Right ventricle myocardium inferior (tissue), 1 donor: ENCODE measurements at regions not wholly inside any gene's neighbourhood (a gene's known extent, or its start where the extent isn't known, plus 50 kb on each side); places are given as distances from the start of the nearest gene placed in this dataset.
A peak's percentile ranks its signal among the peaks of the same experiment; 100 is the strongest.
"Not testable (repeated sequence)": the region's sequence is repeated elsewhere in the genome, so short reads cannot be mapped to it uniquely, and the experiment has no call there.

Experiments
- ATAC-seq: fragments of 200-7000 bp; cut with Tn5 transposase; one replicate; pipeline ENCODE4 v1.9.1; 2020; ENCODE audit warnings: mild to moderate bottlenecking, moderate library complexity
- DNase-seq: peaks from one replicate; pipeline ENCODE4 v3.0.0; 2021; ENCODE audit errors: missing footprints
- intact Hi-C: fragments of 100-400 bp; cut with DNase I; formaldehyde crosslinking; loops from one replicate; pipeline ENCODE4 v1.11.0; 2022
- donor health status: DM: no; HTN: yes; CAD: no; lungs with severe emphysema.

DNA sequence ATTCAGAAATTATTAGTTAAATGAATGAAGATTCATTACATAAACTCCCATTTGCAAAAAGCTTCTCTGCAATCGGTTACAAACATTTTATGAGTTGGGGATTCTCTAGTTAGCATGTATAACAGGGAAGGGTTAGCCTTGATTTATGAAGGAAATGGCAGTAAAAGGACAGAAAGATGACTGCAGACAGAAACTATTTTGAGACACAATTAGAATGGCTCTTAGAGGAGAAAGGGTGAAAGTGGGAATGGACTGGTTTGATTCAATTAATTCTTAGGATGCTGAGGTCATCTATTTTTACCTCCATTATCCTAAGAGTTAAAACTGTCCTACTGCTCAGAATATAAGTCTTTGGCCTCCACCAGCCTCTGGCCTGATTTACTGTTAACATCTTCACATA is 250.8 kb upstream of the DLGAP1 start:
- intact Hi-C loops, result no loop called here
- no peak for DNase-seq
- ATAC-seq, result no peak

GRCh38 chr18:4704781-4705180 is 249.7 kb upstream of the DLGAP1 start:
- DNase-seq, result no peak
- ATAC-seq, result no peak
- intact Hi-C loops, result no loop called here

- peak; percentile 43 for DNase-seq
- intact Hi-C loops, result no loop called here
- no peak for ATAC-seq
Measured at GRCh38 chr18:4691836-4692235, 236.7 kb upstream of the DLGAP1 start.

DNA sequence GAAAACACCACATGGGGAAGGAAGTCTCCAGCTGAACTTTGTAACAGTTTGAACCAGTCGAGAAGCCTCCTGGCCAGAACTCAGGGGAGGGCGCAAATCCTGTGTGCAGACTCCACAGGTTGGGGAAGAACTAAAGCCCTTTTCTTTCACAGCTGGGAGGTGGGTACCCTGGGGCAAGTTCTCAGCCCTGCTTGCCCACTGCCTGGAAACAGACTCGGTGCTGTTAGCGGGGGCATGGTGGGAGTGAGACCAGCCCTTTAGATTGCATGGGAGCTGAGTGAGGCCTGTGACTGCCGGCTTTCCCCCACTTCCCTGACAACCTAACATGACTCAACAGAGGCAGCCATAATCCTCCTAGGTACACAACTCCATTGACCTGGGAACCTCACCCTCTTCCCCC is 223.6 kb upstream of the DLGAP1 start:
- ATAC-seq, intact Hi-C loops: not testable (repeated sequence)

GRCh38 chr18:4677006-4677405 is 221.9 kb upstream of the DLGAP1 start:
- intact Hi-C loops, result no loop called here
- DNase-seq (no peak), ATAC-seq (no peak)

More for the DNA sequence above, 223.6 kb upstream of the DLGAP1 start:
- DNase-seq, result not testable (repeated sequence)

DNA sequence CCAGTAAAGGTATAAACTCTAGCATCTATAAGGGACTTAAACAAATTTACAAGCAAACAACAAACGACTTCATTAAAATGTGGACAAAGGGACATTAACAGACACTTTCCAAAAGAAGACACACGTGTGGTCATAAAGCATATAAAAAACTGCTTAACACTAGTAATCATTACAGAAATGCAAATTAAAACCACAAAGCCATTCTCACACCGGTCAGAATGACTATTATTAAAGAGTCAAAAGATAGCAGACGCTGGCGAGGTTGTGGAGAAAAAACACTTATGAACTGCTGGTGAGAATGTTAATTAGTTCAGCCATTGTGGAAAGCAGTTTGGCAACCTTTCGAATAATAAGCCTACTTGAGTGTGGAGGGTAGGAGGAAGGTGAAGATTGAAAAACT is 217.1 kb upstream of the DLGAP1 start:
- ATAC-seq, result no peak
- DNase-seq, result no peak
- intact Hi-C loops, result no loop called here

GRCh38 chr18:4658804-4659203 is 203.7 kb upstream of the DLGAP1 start:
- intact Hi-C loops, result no loop called here
- no peak for DNase-seq
- no peak for ATAC-seq

- DNase-seq (no peak), ATAC-seq (no peak)
- intact Hi-C loops, result no loop called here
Measured at GRCh38 chr18:4653418-4653817, 198.3 kb upstream of the DLGAP1 start.

DNA sequence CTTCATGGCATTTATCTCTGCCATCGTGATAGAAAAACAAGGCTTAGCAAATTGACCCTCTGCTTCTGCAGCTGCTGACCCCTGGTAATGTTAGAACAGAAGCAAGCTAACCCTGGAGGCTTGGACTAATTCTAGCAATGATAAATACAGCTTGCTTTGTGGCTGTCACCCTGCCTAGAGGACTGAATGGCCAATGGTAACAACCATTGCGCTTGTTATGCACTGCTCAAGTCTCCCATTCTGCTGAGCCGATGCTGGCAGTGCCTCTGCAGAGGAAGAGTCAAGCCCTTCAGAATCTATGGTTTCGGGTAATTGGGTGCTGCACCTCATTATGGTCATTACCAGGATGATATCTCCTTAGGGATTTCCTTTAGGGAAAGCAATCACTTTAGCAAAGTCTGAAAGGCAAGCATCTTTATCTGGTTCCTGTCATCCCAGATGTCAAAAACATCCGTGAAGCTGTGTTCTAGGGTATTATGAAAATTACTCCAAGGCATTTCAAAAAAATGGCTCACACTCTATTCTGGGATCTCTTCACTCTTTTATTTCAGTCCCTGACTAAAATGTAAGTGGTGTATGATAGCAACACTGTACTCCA is 186.8 kb upstream of the DLGAP1 start:
- no peak for DNase-seq
- intact Hi-C loops, result no loop called here
- no peak for ATAC-seq

DNA sequence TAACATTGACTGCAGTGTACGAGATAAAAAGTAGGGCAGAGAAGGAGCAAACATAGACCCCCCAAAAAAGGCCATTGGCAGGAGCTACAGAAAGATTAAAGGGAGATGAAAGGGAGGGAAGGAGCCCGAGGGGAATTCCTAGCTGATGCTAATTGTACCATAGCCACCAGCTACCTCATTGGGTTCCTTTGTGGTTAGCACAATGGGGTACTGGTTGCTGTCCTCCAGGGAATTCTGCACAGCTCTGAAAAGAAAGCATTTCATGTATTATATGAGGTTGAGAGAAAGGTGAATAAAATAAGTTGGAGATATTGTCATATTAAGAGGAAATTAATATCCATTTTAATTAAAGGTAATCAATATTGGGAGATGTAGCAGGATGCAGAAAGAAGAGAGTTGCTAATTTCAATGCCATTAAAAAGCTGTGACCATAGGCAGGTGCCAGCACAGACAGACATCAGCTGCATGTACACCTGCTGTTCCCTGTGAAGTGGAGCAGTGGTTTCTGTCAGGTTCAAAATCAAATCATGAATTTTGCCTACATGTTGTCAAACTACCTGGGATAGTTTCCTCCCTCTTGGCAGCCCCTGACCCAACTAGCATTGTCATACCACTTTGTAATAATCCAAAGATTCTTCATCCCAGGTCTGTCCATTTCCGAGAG is 185.4 kb upstream of the DLGAP1 start:
- intact Hi-C loops, result no loop called here
- ATAC-seq (no peak), DNase-seq (no peak)

GRCh38 chr18:4639628-4640310 is 184.7 kb upstream of the DLGAP1 start:
- no peak for DNase-seq
- ATAC-seq, result no peak
- intact Hi-C loops, result no loop called here

- ATAC-seq (no peak), DNase-seq (no peak)
Measured at GRCh38 chr18:4638680-4639079, 183.6 kb upstream of the DLGAP1 start.

GRCh38 chr18:4637876-4638275 is 182.8 kb upstream of the DLGAP1 start:
- no peak for ATAC-seq
- DNase-seq, result no peak
- intact Hi-C loops, result no loop called here

More at GRCh38 chr18:4638680-4639079, 183.6 kb upstream of the DLGAP1 start:
- intact Hi-C loops, result no loop called here

DNA sequence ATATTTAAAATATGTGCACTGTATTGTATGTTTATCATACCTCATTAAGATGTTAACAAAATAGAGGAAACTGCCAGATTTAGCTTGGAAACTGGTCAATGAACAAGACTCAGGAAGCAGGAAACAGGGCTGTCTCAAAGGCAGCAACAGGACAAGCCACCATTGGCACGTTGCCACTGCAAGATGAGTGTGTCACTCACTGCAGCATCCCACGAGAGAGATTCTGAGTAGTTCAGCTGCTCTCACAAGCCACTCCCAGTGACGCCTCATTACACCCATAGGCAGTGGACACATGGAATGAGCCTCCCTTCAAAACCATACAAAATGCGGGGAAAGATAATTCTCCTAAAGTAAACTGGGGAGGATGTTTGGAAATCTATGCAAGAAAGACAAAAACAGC is 181.9 kb upstream of the DLGAP1 start:
- DNase-seq, result no peak
- ATAC-seq, result no peak
- intact Hi-C loops, result no loop called here

- intact Hi-C loops, result no loop called here
- ATAC-seq, result no peak
- DNase-seq, result no peak
Measured at GRCh38 chr18:4631239-4631638, 176.1 kb upstream of the DLGAP1 start.

DNA sequence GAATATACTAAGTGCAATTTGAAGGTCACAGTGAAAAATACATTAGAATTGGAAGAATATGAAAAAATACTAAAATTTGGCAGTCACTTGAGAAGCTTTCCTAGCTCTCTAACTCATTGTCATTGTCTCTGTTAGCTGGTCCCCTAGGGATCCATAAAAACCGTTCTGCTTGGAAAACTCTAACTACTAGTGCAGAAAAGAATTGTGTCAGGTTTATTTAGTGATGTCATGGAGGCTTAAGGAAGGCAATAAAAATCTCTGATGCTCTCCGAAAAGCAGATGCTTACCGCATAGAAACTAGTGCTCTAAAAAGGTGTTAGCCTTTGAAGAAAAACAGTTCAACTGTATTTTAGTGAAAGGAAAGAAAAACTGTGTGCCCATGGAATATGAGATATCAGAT is 150.1 kb upstream of the DLGAP1 start:
- intact Hi-C loops, result no loop called here
- DNase-seq, result no peak
- ATAC-seq, result no peak

- intact Hi-C loops, result no loop called here
- ATAC-seq (no peak), DNase-seq (no peak)
Measured at GRCh38 chr18:4603955-4604354, 148.8 kb upstream of the DLGAP1 start.

GRCh38 chr18:4599312-4599711 is 144.2 kb upstream of the DLGAP1 start:
- intact Hi-C loops, result no loop called here
- ATAC-seq (no peak), DNase-seq (no peak)

DNA sequence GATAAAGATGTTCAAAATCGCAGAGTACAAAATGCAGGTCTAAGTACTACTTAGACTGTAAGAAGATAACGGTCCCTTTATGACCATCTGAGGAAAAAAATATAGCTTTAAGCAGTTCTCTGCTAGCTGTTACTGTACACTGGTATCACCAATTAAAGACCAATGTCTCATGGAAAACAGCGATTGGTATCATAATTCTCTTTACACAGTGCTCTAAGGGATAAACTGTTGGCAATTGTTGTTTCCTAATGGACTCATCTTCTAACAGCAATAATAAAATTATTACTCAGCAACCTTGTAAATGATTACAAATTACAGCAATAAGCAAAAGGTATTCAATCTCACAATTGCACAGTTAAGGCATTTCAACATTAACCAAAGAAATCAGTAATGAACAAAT is 142.2 kb upstream of the DLGAP1 start:
- intact Hi-C loops, result no loop called here
- ATAC-seq (no peak), DNase-seq (no peak)

GRCh38 chr18:4593895-4594294 is 138.8 kb upstream of the DLGAP1 start:
- DNase-seq, result no peak
- ATAC-seq, result no peak
- intact Hi-C loops, result no loop called here
